GM12878 (cell line): ENCODE measurements at regions not wholly inside any gene's neighbourhood (a gene's known extent, or its start where the extent isn't known, plus 50 kb on each side); places are given as distances from the start of the nearest gene placed in this dataset.

Experiments
- ATAC-seq: fragments of 200-7000 bp; cut with Tn5 transposase; 3 replicates; pipeline ENCODE4 v1.9.1; 2020; ENCODE audit warnings: mild to moderate bottlenecking, moderate library complexity
- BruUV-seq: library from RNA; stranded (reverse); fragments of 400-500 nt; replicated peaks from 2 replicates; lab custom pipeline; 2021; lab: Mats Ljungman, UMichigan
- CTCF ChIA-PET: fragments of 300-600 bp; sonication (Branson Sonifier 250); formaldehyde crosslinking; extraction: SDS; loops from one replicate; lab custom pipeline; 2021; ENCODE audit warnings: inconsistent platforms; lab: Yijun Ruan, JAX
- POLR2A ChIA-PET: fragments of 350-600 bp; formaldehyde crosslinking; extraction: SDS; loops from one replicate; lab custom pipeline; 2021; ENCODE audit warnings: inconsistent platforms; lab: Charles Lee
- RAD21 ChIA-PET: fragments of 300-600 bp; sonication (Branson Sonifier 250); formaldehyde crosslinking; loops from one replicate; lab custom pipeline; 2023; ENCODE audit warnings: antibody characterized with exemption; ENCODE audit not compliant: unreplicated experiment; lab: Charles Lee
- SMC1A ChIA-PET: fragments of 300-600 bp; sonication (Branson Sonifier 250); formaldehyde crosslinking; loops from one replicate; lab custom pipeline; 2023; ENCODE audit not compliant: unreplicated experiment, uncharacterized antibody; lab: Charles Lee
- DNase-seq: peaks from one replicate; pipeline ENCODE4 v3.0.0-alpha.2; 2011; ENCODE audit warnings: low read depth, low spot score
- FAIRE-seq: peaks from 3 replicates; lab custom pipeline; 2011; peaks lifted over from hg19 to GRCh38; lab: Jason Lieb, UNC
- H2AFZ ChIP-seq: 2 replicates; pipeline ENCODE4 v1.6.0; 2011; ENCODE audit warnings: low read depth, low read length, control low read depth; ENCODE audit not compliant: control insufficient read depth
- H3K27ac ChIP-seq: 2 replicates; pipeline ENCODE4 v1.5.1; 2011; ENCODE audit warnings: control low read depth; ENCODE audit not compliant: control insufficient read depth, insufficient read depth
- H3K27me3 ChIP-seq, 2 experiments: replicated peaks in 1 of 2; 2 replicates each; pipeline versions ENCODE4 v1.6.0 to v1.6.1; 2011; ENCODE audit warnings: low read length in 1 of 2; ENCODE audit not compliant: control insufficient read depth in 2 of 2, insufficient read depth in 2 of 2
- H3K36me3 ChIP-seq, 2 experiments: 2 replicates each; pipeline ENCODE4 v1.5.1; 2011; ENCODE audit warnings: low read length in 1 of 2; ENCODE audit not compliant: control insufficient read depth in 2 of 2, insufficient read depth in 2 of 2
- H3K4me1 ChIP-seq: 2 replicates; pipeline ENCODE4 v1.6.1; 2011; ENCODE audit warnings: mild to moderate bottlenecking, low read length, moderate library complexity, mixed read lengths; ENCODE audit not compliant: control insufficient read depth, insufficient read depth
- H3K4me2 ChIP-seq: 2 replicates; pipeline ENCODE4 v1.6.0; 2011; ENCODE audit warnings: control low read depth; ENCODE audit not compliant: control insufficient read depth, insufficient read depth
- H3K4me3 ChIP-seq: fragments of 200-600 bp; sonication (generic); 2 replicates; pipeline ENCODE4 v1.5.1; 2016
- H3K79me2 ChIP-seq: 2 replicates; pipeline ENCODE4 v1.6.0; 2011; ENCODE audit warnings: low read length; ENCODE audit not compliant: control insufficient read depth, insufficient read depth
- H3K9ac ChIP-seq: 2 replicates; pipeline ENCODE4 v1.8.0; 2011; ENCODE audit warnings: low read length, control low read depth, mixed read lengths; ENCODE audit not compliant: control insufficient read depth, insufficient read depth
- H3K9me3 ChIP-seq: replicated peaks from 3 replicates; pipeline ENCODE4 v1.5.1; 2011; ENCODE audit warnings: mild to moderate bottlenecking, low read length; ENCODE audit not compliant: control insufficient read depth, insufficient read depth
- H4K20me1 ChIP-seq: 2 replicates; pipeline ENCODE4 v1.6.0; 2011; ENCODE audit not compliant: control insufficient read depth, insufficient read depth
- CREM ChIP-seq: IDR thresholded peaks from 2 replicates; pipeline ENCODE4 v1.6.1; 2014; ENCODE audit warnings: antibody characterized with exemption, low read depth
- KDM1A ChIP-seq: fragments of 200-600 bp; sonication (generic); IDR thresholded peaks from 2 replicates; pipeline ENCODE4 v1.6.1; 2016; ENCODE audit warnings: borderline replicate concordance
- MEF2B ChIP-seq: fragments of 450-650 bp; IDR thresholded peaks from 2 replicates; pipeline ENCODE4 v1.6.1; 2018; ENCODE audit warnings: mild to moderate bottlenecking, moderate library complexity; ENCODE audit not compliant: partially characterized antibody, poor library complexity, severe bottlenecking
- MYC ChIP-seq: IDR thresholded peaks from 2 replicates; pipeline ENCODE4 v1.6.1; 2011; ENCODE audit warnings: mild to moderate bottlenecking, low read length, moderate library complexity, inconsistent platforms; ENCODE audit not compliant: insufficient read depth, insufficient replicate concordance, insufficient read length, severe bottlenecking
- WGBS: methylation state at CpG from one replicate; pipeline ENCODE4 v1.1.6; 2016; ENCODE audit warnings: low lambda C conversion rate; ENCODE audit not compliant: insufficient replicate concordance, insufficient coverage; ENCODE audit errors: missing lambda C conversion rate; 5-methylcytosine and 5-hydroxymethylcytosine counted together
- in situ Hi-C: fragments of 300-500 bp; cut with MboI; formaldehyde crosslinking; loops from 9 replicates; pipeline ENCODE4 v1.14.3; 2018; ENCODE audit warnings: mixed read lengths
- intact Hi-C: fragments of 100-400 bp; cut with micrococcal nuclease; formaldehyde crosslinking; loops from one replicate; pipeline ENCODE4 v1.14.2; 2022; ENCODE audit not compliant: unreplicated experiment
- TF ChIP-seq, protein P1 (sequence below): fragments of 450-650 bp; IDR thresholded peaks from 2 replicates; pipeline ENCODE4 v1.6.1; 2016; ENCODE audit warnings: mild to moderate bottlenecking
- TF ChIP-seq, protein P2 (sequence below): fragments of 450-650 bp; formaldehyde crosslinking; IDR thresholded peaks from 2 replicates; pipeline ENCODE4 v1.5.0; 2022; ENCODE audit warnings: mild to moderate bottlenecking, missing genetic modification characterization
- TF ChIP-seq, protein P3 (sequence below): IDR thresholded peaks from 2 replicates; pipeline ENCODE4 v1.6.1; 2012; ENCODE audit warnings: low read length, inconsistent platforms
- TF ChIP-seq, protein P4 (sequence below): fragments of 450-650 bp; IDR thresholded peaks from 2 replicates; pipeline ENCODE4 v1.6.1; 2018; ENCODE audit warnings: mild to moderate bottlenecking, low read depth, moderate library complexity; ENCODE audit not compliant: partially characterized antibody

DNA sequence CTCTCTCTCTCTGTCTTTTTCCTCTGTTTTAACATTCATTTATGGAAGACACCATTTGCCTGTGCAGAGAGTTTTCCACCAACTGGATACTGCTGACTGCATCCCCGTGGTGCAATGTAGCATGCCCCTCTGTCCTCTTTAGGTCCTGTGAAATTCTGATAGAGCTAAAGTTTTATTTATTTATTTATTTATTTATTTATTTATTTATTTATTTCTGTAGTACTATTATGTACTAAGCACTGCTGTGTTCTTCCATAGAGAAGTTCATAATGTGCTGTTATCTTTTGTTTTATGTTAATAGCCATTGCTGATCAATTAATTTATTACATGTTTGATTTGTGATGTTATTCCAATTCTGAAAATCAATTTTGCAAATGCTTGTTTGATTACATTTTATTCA is 749.9 kb downstream of the ZBBX start:
- DNase-seq: no peak
- in situ Hi-C loops (no loop called here), intact Hi-C loops (no loop called here)
- H3K4me2 ChIP-seq: no peak overlapping the region
- H2AFZ ChIP-seq: no peak overlapping the region
- no peak for TF ChIP-seq CREM
- TF ChIP-seq, protein P1, sequence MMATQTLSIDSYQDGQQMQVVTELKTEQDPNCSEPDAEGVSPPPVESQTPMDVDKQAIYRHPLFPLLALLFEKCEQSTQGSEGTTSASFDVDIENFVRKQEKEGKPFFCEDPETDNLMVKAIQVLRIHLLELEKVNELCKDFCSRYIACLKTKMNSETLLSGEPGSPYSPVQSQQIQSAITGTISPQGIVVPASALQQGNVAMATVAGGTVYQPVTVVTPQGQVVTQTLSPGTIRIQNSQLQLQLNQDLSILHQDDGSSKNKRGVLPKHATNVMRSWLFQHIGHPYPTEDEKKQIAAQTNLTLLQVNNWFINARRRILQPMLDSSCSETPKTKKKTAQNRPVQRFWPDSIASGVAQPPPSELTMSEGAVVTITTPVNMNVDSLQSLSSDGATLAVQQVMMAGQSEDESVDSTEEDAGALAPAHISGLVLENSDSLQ: no peak
- TF ChIP-seq MEF2B: no peak
- POLR2A ChIA-PET: no interaction called here
- no peaks in the 10 kb centered on the region for H3K4me1 ChIP-seq
- no peak for FAIRE-seq
- 0% methylated on average over 1 of the region's 1 CpG for WGBS
- no peaks in the 10 kb centered on the region for H3K27me3 ChIP-seq
- CTCF ChIA-PET: no interaction called here
- no peaks in the 10 kb centered on the region for H3K79me2 ChIP-seq
- H3K36me3 ChIP-seq: no peaks in the 10 kb centered on the region
- no peak overlapping the region for H3K4me3 ChIP-seq
- RAD21 ChIA-PET: no interaction called here
- H3K9me3 ChIP-seq: no peaks in the 10 kb centered on the region
- BruUV-seq: no TSS peak
- ATAC-seq: no peak
- SMC1A ChIA-PET: no interaction called here
- no peak overlapping the region for H3K27ac ChIP-seq
- no peaks in the 10 kb centered on the region for H4K20me1 ChIP-seq
- no peak overlapping the region for H3K9ac ChIP-seq

DNA sequence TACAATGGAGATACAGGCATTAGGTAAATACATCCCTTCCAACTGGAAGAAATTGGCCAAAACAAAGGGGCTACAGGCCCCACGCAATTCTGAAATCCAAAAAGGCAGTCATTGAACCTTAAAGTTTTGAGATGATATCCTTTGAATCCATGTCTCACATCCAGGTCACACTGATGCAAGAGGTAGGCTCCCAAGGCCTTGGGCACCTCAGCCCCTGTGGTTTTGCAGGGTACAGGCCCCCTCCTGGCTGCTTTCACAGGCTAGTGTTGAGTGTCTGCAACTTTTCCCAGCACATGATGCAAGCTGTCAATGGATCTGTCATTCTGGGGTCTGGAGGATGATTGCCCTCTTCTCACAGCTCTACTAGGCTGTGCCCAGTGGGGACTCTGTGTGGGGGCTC is 766.7 kb downstream of the ZBBX start:
- no peaks in the 10 kb centered on the region for H3K9me3 ChIP-seq
- H3K9ac ChIP-seq: no peak overlapping the region
- no peaks in the 10 kb centered on the region for H3K27me3 ChIP-seq
- ATAC-seq (no peak), DNase-seq (no peak), FAIRE-seq (no peak)
- ChIA-PET RAD21 (no interaction called here), CTCF (interaction anchor here (0.7 kb wide), 1 partner anchor 9 kb away, joined by 3 read pairs; no protein-coding TSS in a partner anchor), SMC1A (interaction anchor here (1.6 kb wide), 1 partner anchor 18 kb away, joined by 4 read pairs; no protein-coding TSS in a partner anchor), POLR2A (no interaction called here)
- no peaks in the 10 kb centered on the region for H3K4me1 ChIP-seq
- no peaks in the 10 kb centered on the region for H3K36me3 ChIP-seq
- no peaks in the 10 kb centered on the region for H3K79me2 ChIP-seq
- no peak overlapping the region for H3K27ac ChIP-seq
- intact Hi-C loops: no loop called here
- H3K4me2 ChIP-seq: no peak overlapping the region
- WGBS: 0% methylated on average over 1 of the region's 1 CpG
- H3K4me3 ChIP-seq: no peak overlapping the region
- H2AFZ ChIP-seq: no peak overlapping the region
- in situ Hi-C loops: no loop called here
- BruUV-seq: no TSS peak
- H4K20me1 ChIP-seq: no peaks in the 10 kb centered on the region
- TF ChIP-seq, protein P2, sequence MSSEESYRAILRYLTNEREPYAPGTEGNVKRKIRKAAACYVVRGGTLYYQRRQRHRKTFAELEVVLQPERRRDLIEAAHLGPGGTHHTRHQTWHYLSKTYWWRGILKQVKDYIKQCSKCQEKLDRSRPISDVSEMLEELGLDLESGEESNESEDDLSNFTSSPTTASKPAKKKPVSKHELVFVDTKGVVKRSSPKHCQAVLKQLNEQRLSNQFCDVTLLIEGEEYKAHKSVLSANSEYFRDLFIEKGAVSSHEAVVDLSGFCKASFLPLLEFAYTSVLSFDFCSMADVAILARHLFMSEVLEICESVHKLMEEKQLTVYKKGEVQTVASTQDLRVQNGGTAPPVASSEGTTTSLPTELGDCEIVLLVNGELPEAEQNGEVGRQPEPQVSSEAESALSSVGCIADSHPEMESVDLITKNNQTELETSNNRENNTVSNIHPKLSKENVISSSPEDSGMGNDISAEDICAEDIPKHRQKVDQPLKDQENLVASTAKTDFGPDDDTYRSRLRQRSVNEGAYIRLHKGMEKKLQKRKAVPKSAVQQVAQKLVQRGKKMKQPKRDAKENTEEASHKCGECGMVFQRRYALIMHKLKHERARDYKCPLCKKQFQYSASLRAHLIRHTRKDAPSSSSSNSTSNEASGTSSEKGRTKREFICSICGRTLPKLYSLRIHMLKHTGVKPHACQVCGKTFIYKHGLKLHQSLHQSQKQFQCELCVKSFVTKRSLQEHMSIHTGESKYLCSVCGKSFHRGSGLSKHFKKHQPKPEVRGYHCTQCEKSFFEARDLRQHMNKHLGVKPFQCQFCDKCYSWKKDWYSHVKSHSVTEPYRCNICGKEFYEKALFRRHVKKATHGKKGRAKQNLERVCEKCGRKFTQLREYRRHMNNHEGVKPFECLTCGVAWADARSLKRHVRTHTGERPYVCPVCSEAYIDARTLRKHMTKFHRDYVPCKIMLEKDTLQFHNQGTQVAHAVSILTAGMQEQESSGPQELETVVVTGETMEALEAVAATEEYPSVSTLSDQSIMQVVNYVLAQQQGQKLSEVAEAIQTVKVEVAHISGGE (CRISPR knock-in tag): no peak
- TF ChIP-seq KDM1A (no peak), MYC (no peak)
- TF ChIP-seq, protein P3, sequence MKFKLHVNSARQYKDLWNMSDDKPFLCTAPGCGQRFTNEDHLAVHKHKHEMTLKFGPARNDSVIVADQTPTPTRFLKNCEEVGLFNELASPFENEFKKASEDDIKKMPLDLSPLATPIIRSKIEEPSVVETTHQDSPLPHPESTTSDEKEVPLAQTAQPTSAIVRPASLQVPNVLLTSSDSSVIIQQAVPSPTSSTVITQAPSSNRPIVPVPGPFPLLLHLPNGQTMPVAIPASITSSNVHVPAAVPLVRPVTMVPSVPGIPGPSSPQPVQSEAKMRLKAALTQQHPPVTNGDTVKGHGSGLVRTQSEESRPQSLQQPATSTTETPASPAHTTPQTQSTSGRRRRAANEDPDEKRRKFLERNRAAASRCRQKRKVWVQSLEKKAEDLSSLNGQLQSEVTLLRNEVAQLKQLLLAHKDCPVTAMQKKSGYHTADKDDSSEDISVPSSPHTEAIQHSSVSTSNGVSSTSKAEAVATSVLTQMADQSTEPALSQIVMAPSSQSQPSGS: no peak
- TF ChIP-seq, protein P4, sequence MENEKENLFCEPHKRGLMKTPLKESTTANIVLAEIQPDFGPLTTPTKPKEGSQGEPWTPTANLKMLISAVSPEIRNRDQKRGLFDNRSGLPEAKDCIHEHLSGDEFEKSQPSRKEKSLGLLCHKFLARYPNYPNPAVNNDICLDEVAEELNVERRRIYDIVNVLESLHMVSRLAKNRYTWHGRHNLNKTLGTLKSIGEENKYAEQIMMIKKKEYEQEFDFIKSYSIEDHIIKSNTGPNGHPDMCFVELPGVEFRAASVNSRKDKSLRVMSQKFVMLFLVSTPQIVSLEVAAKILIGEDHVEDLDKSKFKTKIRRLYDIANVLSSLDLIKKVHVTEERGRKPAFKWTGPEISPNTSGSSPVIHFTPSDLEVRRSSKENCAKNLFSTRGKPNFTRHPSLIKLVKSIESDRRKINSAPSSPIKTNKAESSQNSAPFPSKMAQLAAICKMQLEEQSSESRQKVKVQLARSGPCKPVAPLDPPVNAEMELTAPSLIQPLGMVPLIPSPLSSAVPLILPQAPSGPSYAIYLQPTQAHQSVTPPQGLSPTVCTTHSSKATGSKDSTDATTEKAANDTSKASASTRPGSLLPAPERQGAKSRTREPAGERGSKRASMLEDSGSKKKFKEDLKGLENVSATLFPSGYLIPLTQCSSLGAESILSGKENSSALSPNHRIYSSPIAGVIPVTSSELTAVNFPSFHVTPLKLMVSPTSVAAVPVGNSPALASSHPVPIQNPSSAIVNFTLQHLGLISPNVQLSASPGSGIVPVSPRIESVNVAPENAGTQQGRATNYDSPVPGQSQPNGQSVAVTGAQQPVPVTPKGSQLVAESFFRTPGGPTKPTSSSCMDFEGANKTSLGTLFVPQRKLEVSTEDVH: no peak
